Body of pancreas (tissue), 4 donors: ENCODE measurements at regions not wholly inside any gene's neighbourhood (a gene's known extent, or its start where the extent isn't known, plus 50 kb on each side); places are given as distances from the start of the nearest gene placed in this dataset.

Source experiments
- POLR2A ChIP-seq, 3 donors: fragments of 450-650 bp; IDR thresholded peaks; one replicate each; pipeline ENCODE4 v1.6.1; 2016; ENCODE audit warnings: antibody characterized with exemption in 3 of 3, mild to moderate bottlenecking in 2 of 3
- TF ChIP-seq, protein P1 (sequence below), 7 experiments: fragments of 450-650 bp in 4 of 7; fragments of 200-600 bp in 3 of 7; sonication (generic) in 3 of 7; IDR thresholded peaks; one replicate each; pipeline ENCODE4 v1.5.1; 2016 to 2019; ENCODE audit warnings: antibody characterized with exemption in 7 of 7

DNA sequence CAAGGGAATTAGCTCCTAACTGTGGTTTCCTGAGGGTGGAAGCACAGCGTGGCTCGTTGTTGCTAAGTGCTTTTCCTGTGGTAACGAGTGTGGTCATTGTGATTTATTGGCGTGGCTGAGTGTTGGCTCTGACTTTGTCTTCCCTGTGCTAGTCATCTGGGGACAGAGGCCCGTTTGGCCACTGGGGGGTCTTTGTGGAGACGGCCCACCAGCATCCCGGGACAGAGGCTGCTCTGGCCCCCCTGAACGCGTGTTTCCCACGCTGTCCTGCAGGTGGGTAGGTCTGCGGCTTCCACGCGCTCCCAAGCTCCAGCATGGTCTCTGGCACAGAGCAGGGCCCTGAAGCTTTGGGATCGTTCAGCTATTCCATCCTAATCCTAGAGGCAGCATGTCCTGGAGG lies 1040.0 kb downstream of the TBC1D22A start:
- TF ChIP-seq, protein P1, sequence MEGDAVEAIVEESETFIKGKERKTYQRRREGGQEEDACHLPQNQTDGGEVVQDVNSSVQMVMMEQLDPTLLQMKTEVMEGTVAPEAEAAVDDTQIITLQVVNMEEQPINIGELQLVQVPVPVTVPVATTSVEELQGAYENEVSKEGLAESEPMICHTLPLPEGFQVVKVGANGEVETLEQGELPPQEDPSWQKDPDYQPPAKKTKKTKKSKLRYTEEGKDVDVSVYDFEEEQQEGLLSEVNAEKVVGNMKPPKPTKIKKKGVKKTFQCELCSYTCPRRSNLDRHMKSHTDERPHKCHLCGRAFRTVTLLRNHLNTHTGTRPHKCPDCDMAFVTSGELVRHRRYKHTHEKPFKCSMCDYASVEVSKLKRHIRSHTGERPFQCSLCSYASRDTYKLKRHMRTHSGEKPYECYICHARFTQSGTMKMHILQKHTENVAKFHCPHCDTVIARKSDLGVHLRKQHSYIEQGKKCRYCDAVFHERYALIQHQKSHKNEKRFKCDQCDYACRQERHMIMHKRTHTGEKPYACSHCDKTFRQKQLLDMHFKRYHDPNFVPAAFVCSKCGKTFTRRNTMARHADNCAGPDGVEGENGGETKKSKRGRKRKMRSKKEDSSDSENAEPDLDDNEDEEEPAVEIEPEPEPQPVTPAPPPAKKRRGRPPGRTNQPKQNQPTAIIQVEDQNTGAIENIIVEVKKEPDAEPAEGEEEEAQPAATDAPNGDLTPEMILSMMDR (IDR thresholded peaks at IDR 0.05), result no peak
- TF ChIP-seq POLR2A (IDR thresholded peaks at IDR 0.05), result no peak
